ENCODE measurements at regions not wholly inside any gene's neighbourhood (a gene's known extent, or its start where the extent isn't known, plus 50 kb on each side); places are given as distances from the start of the nearest gene placed in this dataset.

- ATAC-seq (peak in 1 of 4 donors; percentile 34), DNase-seq (no peak)
- Histone ChIP-seq H3K4me1 (no peaks in the 10 kb centered on the region), H3K27me3 (no peaks in the 10 kb centered on the region), H3K27ac (no peak overlapping the region), H3K36me3 (no peaks in the 10 kb centered on the region), H3K9me3 (no peaks in the 10 kb centered on the region), H3K4me3 (no peak overlapping the region)
- no CpG with 5 or more reads among the region's 9 CpGs for WGBS (ENCODE audit: insufficient coverage, low coverage, low lambda C conversion rate, missing lambda C conversion rate)
- intact Hi-C loops (cut with DNase I), result no loop called here
- TF ChIP-seq POLR2A (IDR thresholded peaks at IDR 0.05) (no peak), CTCF (IDR thresholded peaks at IDR 0.05) (no peak)
These were observed 56.2 kb upstream of the SOX1 start for GRCh38 chr13:112010714-112011113.

GRCh38 chr13:112012016-112012704, 54.8 kb upstream of the SOX1 start:
- no peak for DNase-seq
- TF ChIP-seq CTCF (IDR thresholded peaks at IDR 0.05), result no peak
- TF ChIP-seq POLR2A (IDR thresholded peaks at IDR 0.05), result no peak

GRCh38 chr13:112012705-112013085, 54.3 kb upstream of the SOX1 start:
- Histone ChIP-seq H3K36me3 (no peaks in the 10 kb centered on the region), H3K27me3 (no peaks in the 10 kb centered on the region), H3K4me1 (no peaks in the 10 kb centered on the region), H3K9me3 (no peaks in the 10 kb centered on the region), H3K4me3 (no peak overlapping the region), H3K27ac (no peak overlapping the region)
- 67% methylated on average over 5 of the region's 11 CpGs for WGBS (ENCODE audit: insufficient coverage, low coverage, low lambda C conversion rate, missing lambda C conversion rate)
- TF ChIP-seq CTCF (IDR thresholded peaks at IDR 0.05), result no peak
- no peak for TF ChIP-seq POLR2A (IDR thresholded peaks at IDR 0.05)
- intact Hi-C loops (cut with DNase I), result no loop called here
- no peak for DNase-seq
- ATAC-seq, result no peak

More at GRCh38 chr13:112012016-112012704, 54.8 kb upstream of the SOX1 start:
- Histone ChIP-seq H3K9me3 (no peaks in the 10 kb centered on the region), H3K27me3 (no peaks in the 10 kb centered on the region), H3K4me3 (no peak overlapping the region), H3K36me3 (no peaks in the 10 kb centered on the region), H3K27ac (no peak overlapping the region), H3K4me1 (no peaks in the 10 kb centered on the region)
- peak in 1 of 4 donors; percentile 29 for ATAC-seq
- intact Hi-C loops (cut with DNase I), result no loop called here
- 70% methylated on average over 12 of the region's 27 CpGs for WGBS (ENCODE audit: insufficient coverage, low coverage, low lambda C conversion rate, missing lambda C conversion rate)

- no peaks in the 10 kb centered on the region for H3K9me3 ChIP-seq
- no peaks in the 10 kb centered on the region for H3K36me3 ChIP-seq
- intact Hi-C loops (cut with DNase I), result no loop called here
- TF ChIP-seq POLR2A (IDR thresholded peaks at IDR 0.05), result no peak
- no peak for TF ChIP-seq CTCF (IDR thresholded peaks at IDR 0.05)
- H3K27me3 ChIP-seq, result no peaks in the 10 kb centered on the region
- H3K27ac ChIP-seq, result no peak overlapping the region
- WGBS (ENCODE audit: insufficient coverage, low coverage, low lambda C conversion rate, missing lambda C conversion rate), result 71% methylated on average over 13 of the region's 13 CpGs
- DNase-seq, result no peak
- no peak for ATAC-seq
- no peak overlapping the region for H3K4me3 ChIP-seq
- H3K4me1 ChIP-seq, result no peaks in the 10 kb centered on the region
These were observed 53.3 kb upstream of the SOX1 start for GRCh38 chr13:112013665-112014064.
